ENCODE measurements at regions not wholly inside any gene's neighbourhood (a gene's known extent, or its start where the extent isn't known, plus 50 kb on each side); places are given as distances from the start of the nearest gene placed in this dataset.

- TF ChIP-seq CTCF (IDR thresholded peaks at IDR 0.05) (no peak), EP300 (IDR thresholded peaks at IDR 0.05) (no peak)
Observed at GRCh38 chr2:34099377-34099776, 500.3 kb upstream of the FAM98A start.

All from tibial nerve (tissue), 4 donors.